CD4-positive, alpha-beta T cell treated with Interleukin-4 for 1 hour (primary cell): ENCODE measurements at regions not wholly inside any gene's neighbourhood (a gene's known extent, or its start where the extent isn't known, plus 50 kb on each side); places are given as distances from the start of the nearest gene placed in this dataset.
"Not testable (repeated sequence)": the region's sequence is repeated elsewhere in the genome, so short reads cannot be mapped to it uniquely, and the experiment has no call there.

Experiments used
- DNase-seq, 2 donors: peaks; one replicate each; pipeline ENCODE4 v3.0.0-alpha.2; 2020 to 2022

DNA sequence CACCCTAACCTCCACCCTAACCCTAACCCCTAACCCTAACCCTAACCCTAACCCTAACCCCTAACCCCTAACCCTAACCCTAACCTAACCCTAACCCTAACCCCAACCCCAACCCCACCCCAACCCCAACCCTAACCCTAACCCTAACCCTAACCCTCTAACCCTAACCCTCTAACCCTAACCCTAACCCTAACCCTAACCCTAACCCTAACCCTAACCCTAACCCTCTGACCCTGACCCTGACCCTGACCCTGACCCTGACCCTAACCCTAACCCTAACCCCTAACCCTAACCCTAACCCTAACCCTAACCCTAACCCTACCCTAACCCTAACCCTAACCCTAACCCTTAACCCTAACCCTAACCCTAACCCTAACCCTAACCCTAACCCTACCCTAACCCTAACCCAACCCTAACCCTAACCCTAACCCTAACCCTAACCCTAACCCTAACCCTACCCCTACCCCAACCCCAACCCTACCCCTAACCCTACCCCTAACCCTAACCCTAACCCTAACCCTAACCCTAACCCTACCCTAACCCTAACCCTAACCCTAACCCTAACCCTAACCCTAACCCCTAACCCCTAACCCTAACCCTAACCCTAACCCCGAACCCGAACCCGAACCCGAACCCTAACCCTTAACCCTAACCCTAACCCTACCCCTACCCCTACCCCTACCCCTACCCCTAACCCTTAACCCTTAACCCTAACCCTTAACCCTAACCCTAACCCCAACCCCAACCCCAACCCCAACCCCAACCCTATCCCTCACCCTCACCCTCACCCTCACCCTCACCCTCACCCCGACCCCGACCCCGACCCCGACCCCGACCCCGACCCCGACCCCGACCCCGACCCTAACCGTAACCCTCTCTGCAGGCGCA is 186.2 kb upstream of the CHL1 start:
- DNase-seq: peak in 1 of 2 donors; percentile 25

GRCh38 chr3:11734-12133 is 184.8 kb upstream of the CHL1 start:
- no peak for DNase-seq

GRCh38 chr3:14652-15051 is 181.9 kb upstream of the CHL1 start:
- DNase-seq: no peak

DNA sequence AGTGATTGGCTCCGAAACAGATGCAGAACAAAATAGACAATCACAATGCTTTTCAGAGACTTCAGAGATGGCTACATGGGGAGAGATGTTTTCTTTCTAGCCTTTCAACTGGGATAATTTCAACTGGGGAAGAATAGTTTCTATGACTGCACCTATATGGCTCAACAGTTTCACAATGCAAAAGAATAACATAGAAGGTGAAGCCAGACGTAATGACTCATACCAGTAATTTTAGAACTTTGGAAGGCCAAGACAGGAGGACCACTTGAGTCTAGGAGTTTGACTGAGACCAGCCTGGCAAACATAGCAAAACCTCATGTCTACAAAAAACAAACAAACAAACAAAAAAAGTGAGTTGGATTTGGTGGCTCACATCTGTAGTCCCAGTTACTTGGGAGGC is 180.2 kb upstream of the CHL1 start:
- DNase-seq: no peak

- DNase-seq: no peak
Observed at GRCh38 chr3:20421-20820, 176.1 kb upstream of the CHL1 start.

- DNase-seq: no peak
Observed at GRCh38 chr3:24006-24405, 172.6 kb upstream of the CHL1 start.

DNA sequence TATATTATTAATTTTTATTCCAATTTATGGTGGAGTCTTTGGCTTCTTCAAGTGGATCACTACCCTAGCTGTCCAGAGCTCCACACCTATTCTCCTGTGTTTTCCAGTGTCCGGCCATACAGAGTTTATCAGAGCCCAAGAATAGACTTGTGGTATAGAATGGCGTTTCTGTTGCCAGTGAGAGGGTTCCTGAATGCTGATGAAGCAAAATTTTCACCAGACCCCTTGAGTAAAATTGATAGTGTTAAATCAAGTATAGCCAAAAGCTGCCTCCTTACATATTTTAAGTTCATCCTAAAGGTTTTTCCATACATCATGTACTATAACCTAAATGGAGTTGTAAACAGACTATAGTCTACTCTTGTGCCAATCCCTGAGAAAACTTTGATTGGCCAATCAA is 171.5 kb upstream of the CHL1 start:
- DNase-seq: no peak

- DNase-seq: not testable (repeated sequence)
Observed at GRCh38 chr3:35985-36384, 160.6 kb upstream of the CHL1 start.

GRCh38 chr3:42871-43744 is 153.5 kb upstream of the CHL1 start:
- not testable (repeated sequence) for DNase-seq

DNA sequence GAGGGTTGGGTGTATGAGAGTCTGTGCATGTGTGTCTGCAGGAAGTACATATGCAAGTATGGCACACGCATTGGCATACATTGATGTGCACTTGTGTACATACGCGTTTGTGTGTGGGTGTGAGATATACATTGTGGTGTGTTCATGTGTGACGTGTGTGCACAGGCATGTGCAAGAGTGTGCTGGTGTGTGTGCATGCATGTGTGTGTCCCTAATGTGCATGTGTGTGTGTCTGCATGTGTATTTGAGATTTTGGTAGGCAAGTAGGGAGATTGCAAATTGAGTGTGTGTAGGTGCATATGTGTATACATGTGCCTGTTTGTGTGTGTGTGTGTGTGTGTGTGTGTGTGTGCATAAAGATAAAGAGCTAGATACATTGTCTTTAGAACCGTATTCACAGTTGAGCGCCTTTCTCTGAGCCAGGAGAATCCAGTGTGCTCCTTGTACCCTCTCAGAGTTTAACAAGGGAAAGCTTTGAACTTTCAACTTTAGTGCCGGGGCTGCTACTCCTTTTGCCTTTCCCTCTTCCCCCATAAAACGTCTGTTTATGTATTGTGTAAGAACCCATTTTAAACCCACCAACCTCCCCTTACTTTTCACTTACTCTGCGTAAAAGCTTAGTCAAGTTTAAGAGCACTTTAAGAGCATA is 152.4 kb upstream of the CHL1 start:
- no peak for DNase-seq

- not testable (repeated sequence) for DNase-seq
Observed at GRCh38 chr3:44941-45340, 151.6 kb upstream of the CHL1 start.

GRCh38 chr3:46576-46975 is 150.0 kb upstream of the CHL1 start:
- DNase-seq: no peak

DNA sequence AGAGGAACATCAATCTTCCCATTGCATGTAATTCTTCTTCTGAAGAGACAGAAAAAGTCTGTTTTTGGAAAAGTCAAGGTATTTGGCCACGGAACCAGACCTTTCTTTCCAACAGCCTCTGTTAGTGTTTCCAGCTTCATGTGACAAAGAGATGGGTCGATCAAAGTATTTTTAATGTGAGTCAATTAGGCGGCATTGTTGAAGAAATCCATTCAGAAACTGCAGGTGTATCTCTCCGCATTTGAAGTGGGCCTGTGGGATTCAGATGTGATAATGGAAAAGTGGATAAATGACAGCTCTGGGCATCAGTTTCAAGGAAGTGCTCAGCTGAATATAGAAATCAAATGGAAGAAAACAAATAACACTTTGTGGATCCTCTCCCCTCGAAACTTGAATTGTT is 143.1 kb upstream of the CHL1 start:
- not testable (repeated sequence) for DNase-seq

DNA sequence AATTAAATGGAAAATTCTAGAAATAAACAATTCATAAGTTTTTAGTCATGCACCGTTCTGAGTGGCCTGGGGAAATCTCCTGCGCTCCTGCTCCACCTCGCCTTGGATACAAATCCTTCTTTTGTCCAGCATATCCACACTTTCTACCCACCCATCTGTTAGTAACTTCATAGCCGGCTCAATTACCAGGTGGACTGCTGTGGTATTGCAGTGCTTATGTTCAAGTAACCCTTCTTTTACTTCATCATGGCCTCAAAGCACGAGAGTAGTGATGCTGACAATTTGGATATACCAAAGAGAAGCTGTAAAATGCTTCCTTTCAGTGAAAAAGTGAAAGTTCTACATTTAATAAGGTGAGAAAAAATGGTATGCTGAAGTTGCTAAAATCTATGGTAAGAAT is 142.3 kb upstream of the CHL1 start:
- no peak for DNase-seq

GRCh38 chr3:56672-57071 is 139.9 kb upstream of the CHL1 start:
- DNase-seq: no peak

DNA sequence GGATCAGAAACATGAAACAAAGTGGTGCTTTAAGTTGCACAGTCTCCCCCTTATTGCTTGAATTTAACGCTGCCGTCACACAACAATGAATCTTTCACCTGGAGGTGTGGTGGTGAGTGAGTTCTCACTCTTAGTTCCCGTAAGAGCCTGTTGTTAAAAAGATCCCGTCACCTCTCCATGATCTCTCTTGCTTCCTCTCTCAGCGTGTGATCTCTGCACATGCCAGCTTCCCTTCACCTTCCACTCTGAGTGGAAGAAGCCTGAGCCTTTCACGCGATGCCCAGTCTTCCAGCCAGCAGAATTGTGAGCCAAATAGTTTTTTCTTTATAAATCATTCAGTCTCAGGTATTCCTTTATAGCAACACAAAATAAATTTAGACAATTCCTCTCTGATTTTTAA is 136.7 kb upstream of the CHL1 start:
- no peak for DNase-seq

DNA sequence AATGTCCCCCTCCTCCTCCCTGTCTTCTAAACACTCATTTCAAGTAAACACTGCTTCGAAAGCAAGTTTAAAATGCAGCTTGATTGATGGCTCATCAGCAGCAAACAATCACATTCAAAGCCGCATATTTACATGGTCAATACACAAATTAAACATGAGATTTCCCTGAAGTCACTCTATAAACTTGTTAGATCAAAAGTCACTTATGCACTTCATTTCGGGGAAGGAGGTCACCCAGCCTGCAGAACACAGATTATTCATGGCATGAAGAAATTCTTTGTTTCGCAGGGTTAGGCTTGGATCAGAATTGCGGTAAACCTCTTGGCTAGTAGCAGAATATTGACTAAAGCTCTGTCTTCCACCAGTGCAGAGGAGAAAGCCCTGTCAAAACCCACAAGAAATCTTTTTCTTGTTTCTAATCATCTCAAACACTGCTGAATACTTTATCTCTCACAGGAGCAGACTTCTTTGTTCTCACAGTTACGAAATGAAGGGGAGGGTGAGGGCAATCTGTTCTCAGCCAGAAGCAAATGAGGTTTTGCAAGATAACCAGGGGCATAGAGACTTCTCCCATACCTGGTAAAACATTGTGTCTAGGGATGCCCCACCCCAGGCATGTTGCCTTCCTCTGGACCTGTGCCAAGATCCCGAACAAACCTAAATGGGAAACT is 133.3 kb upstream of the CHL1 start:
- DNase-seq: no peak

GRCh38 chr3:69690-70089 is 126.9 kb upstream of the CHL1 start:
- DNase-seq: no peak

GRCh38 chr3:72776-73175 is 123.8 kb upstream of the CHL1 start:
- DNase-seq: no peak

DNA sequence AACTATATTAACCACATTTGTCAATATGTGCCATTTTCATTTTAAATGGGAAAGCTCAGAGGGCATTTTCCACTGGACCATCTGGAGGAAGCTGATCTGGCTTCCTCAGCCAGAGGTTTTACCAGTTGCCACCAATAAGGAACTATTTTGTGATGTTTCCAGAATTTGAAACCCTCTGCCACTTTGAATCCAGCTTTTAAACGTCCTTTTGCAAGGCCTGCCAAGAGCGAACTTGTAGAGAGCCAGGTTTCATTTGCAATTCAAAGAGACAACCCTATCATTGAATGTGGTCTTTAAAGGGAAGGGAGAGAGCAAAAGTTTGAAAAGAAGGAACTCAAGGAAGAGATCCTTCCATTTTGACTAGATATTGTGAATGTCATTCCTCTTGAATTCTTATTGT is 123.3 kb upstream of the CHL1 start:
- no peak for DNase-seq

- DNase-seq: no peak
Observed at GRCh38 chr3:74676-75243, 121.8 kb upstream of the CHL1 start.

DNA sequence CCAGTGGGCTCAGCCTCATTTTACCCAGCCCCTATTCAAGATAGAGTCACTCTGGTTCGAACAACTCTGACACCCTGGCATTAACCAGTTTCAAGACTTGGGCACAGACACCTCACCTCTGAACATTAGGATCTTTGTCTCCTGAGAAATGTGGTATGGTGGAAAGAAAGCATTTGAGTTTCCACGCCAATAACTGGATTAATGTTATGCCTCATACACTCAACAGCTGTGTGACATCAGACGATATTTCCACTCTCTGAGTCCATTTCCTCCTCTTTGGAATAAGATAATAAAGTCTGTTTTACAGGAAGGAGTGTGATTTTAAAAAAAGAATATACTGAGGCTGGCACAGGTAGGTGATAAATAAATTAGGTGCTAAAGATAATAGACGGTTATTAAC is 121.3 kb upstream of the CHL1 start:
- no peak for DNase-seq

DNA sequence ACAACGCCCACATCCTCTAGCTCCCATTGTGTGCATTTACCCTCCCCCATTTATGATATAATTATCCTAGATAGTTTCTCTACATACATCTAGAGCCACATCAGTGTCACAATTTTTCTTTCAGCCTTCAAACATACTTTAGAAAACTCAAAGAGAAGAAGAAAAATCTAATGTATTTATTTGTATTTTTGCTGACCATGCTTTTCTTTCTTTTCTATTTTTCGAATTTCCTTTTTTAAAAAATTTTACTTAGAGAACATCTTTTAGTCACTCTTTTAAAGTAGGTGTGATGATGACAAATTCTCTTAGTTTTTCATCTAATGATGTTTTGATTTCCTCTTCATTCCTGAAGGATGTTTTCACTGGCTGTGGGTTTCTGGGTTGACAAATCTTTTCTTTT is 117.0 kb upstream of the CHL1 start:
- no peak for DNase-seq
